IMR-90 (cell line): ENCODE measurements at regions not wholly inside any gene's neighbourhood (a gene's known extent, or its start where the extent isn't known, plus 50 kb on each side); places are given as distances from the start of the nearest gene placed in this dataset.

Source experiments
- ATAC-seq: fragments of 200-7000 bp; cut with Tn5 transposase; 2 replicates; pipeline ENCODE4 v1.9.1; 2020; ENCODE audit warnings: low read depth, mild to moderate bottlenecking, moderate library complexity
- BruUV-seq: library from RNA; stranded (reverse); fragments of 400-500 nt; replicated peaks from 2 replicates; lab custom pipeline; 2021; lab: Mats Ljungman, UMichigan
- CTCF ChIA-PET: fragments of 300-600 bp; formaldehyde crosslinking; extraction: SDS; loops from one replicate; lab custom pipeline; 2021; ENCODE audit warnings: antibody characterized with exemption; lab: Yijun Ruan, JAX
- POLR2A ChIA-PET: fragments of 300-600 bp; sonication (Branson Sonifier 250); formaldehyde crosslinking; loops from one replicate; lab custom pipeline; 2022; ENCODE audit warnings: antibody characterized with exemption; ENCODE audit not compliant: unreplicated experiment; lab: Charles Lee
- DNase-seq: peaks from one replicate; pipeline ENCODE4 v3.0.0; 2013
- H2AFZ ChIP-seq: replicated peaks from 2 replicates; pipeline ENCODE3; 2013; ENCODE audit warnings: low read length, mild to moderate bottlenecking; ENCODE audit not compliant: poor library complexity
- H2AK5ac ChIP-seq: 2 replicates; pipeline ENCODE4 v1.6.1; 2013; ENCODE audit warnings: low read depth, low read length, inconsistent platforms
- H2AK9ac ChIP-seq: replicated peaks from 2 replicates; pipeline ENCODE3; 2013; ENCODE audit warnings: mild to moderate bottlenecking, low read depth, low read length, moderate library complexity; ENCODE audit not compliant: poor library complexity
- H2BK120ac ChIP-seq: 2 replicates; pipeline ENCODE4 v1.6.1; 2013; ENCODE audit warnings: low read depth, low read length, inconsistent platforms
- H2BK15ac ChIP-seq: 3 replicates; pipeline ENCODE4 v1.6.1; 2013; ENCODE audit warnings: low read depth, low read length, inconsistent platforms
- H2BK20ac ChIP-seq: 2 replicates; pipeline ENCODE4 v1.6.1; 2013; ENCODE audit warnings: low read depth, mild to moderate bottlenecking, inconsistent platforms, low read length, moderate library complexity
- H2BK5ac ChIP-seq: 2 replicates; pipeline ENCODE4 v1.6.1; 2013; ENCODE audit warnings: mild to moderate bottlenecking, low read depth, low read length, inconsistent platforms; ENCODE audit not compliant: poor library complexity, severe bottlenecking
- H3K14ac ChIP-seq: replicated peaks from 2 replicates; pipeline ENCODE4 v1.6.1; 2013; ENCODE audit warnings: low read depth, low read length, inconsistent platforms
- H3K18ac ChIP-seq: 2 replicates; pipeline ENCODE4 v1.6.1; 2013; ENCODE audit warnings: low read depth, low read length, control low read depth
- H3K23ac ChIP-seq: 2 replicates; pipeline ENCODE4 v1.6.1; 2013; ENCODE audit warnings: low read depth, low read length, inconsistent platforms
- H3K27ac ChIP-seq: 2 replicates; pipeline ENCODE4 v1.5.1; 2013; ENCODE audit warnings: mild to moderate bottlenecking, control low read depth, low read length; ENCODE audit not compliant: insufficient read depth
- H3K27me3 ChIP-seq: 2 replicates; pipeline ENCODE4 v1.6.1; 2013; ENCODE audit warnings: low read length; ENCODE audit not compliant: control insufficient read depth, insufficient read depth
- H3K36me3 ChIP-seq: 2 replicates; pipeline ENCODE4 v1.6.1; 2013; ENCODE audit warnings: low read length, mixed read lengths; ENCODE audit not compliant: control insufficient read depth, insufficient read depth
- H3K4ac ChIP-seq: 2 replicates; pipeline ENCODE4 v1.6.1; 2013; ENCODE audit warnings: low read depth, low read length, inconsistent platforms
- H3K4me1 ChIP-seq: 2 replicates; pipeline ENCODE4 v1.6.1; 2013; ENCODE audit warnings: low read length, mixed read lengths; ENCODE audit not compliant: control insufficient read depth, insufficient read depth
- H3K4me2 ChIP-seq: 2 replicates; pipeline ENCODE4 v1.6.1; 2013; ENCODE audit warnings: low read depth, mild to moderate bottlenecking, control low read depth, low read length, moderate library complexity
- H3K4me3 ChIP-seq: 2 replicates; pipeline ENCODE4 v1.5.1; 2013; ENCODE audit warnings: low read depth, mild to moderate bottlenecking, control low read depth, low read length, moderate library complexity; ENCODE audit not compliant: insufficient read depth
- H3K56ac ChIP-seq: 2 replicates; pipeline ENCODE4 v1.6.1; 2013; ENCODE audit warnings: low read length, inconsistent platforms; ENCODE audit not compliant: insufficient read depth; ENCODE audit errors: extremely low read depth
- H3K79me1 ChIP-seq, 2 experiments: 2 replicates each; pipeline ENCODE4 v1.6.1; 2013; ENCODE audit warnings: low read length in 2 of 2, inconsistent platforms in 1 of 2, low read depth in 1 of 2
- H3K9ac ChIP-seq: 2 replicates; pipeline ENCODE4 v1.6.1; 2013; ENCODE audit warnings: low read depth, low read length, control low read depth
- H3K9me1 ChIP-seq: 2 replicates; pipeline ENCODE4 v1.6.1; 2013; ENCODE audit warnings: low read length, inconsistent platforms; ENCODE audit not compliant: insufficient read depth
- H3K9me3 ChIP-seq: 2 replicates; pipeline ENCODE4 v1.6.1; 2013; ENCODE audit warnings: low read length; ENCODE audit not compliant: control insufficient read depth, insufficient read depth
- H4K20me1 ChIP-seq: 2 replicates; pipeline ENCODE4 v1.6.1; 2013; ENCODE audit warnings: low read length, inconsistent platforms; ENCODE audit not compliant: insufficient read depth
- H4K5ac ChIP-seq: 2 replicates; pipeline ENCODE4 v1.6.1; 2013; ENCODE audit warnings: mild to moderate bottlenecking, low read depth, low read length, control low read depth
- H4K8ac ChIP-seq, 2 experiments: 2 replicates each; pipeline ENCODE4 v1.6.1; 2013; ENCODE audit warnings: low read depth in 2 of 2, low read length in 2 of 2, control low read depth in 1 of 2, inconsistent platforms in 1 of 2
- H4K91ac ChIP-seq: 2 replicates; pipeline ENCODE4 v1.6.1; 2013; ENCODE audit warnings: low read depth, low read length, inconsistent platforms; ENCODE audit not compliant: insufficient read depth
- MAFK ChIP-seq: IDR thresholded peaks from 2 replicates; pipeline ENCODE4 v1.6.1; 2012; ENCODE audit warnings: low read depth, low read length, improper control_type of control experiment
- POLR2A ChIP-seq: IDR thresholded peaks from 2 replicates; pipeline ENCODE4 v1.6.1; 2012; ENCODE audit warnings: mild to moderate bottlenecking, low read depth, low read length
- WGBS, 2 experiments: methylation state at CpG; one replicate each; pipeline versions ENCODE4 v1.1.5 to v1.1.7; 2013; ENCODE audit warnings: missing lambda C conversion rate in 2 of 2; ENCODE audit not compliant: insufficient read length in 1 of 2; ENCODE audit errors: extremely low coverage in 2 of 2; 5-methylcytosine and 5-hydroxymethylcytosine counted together
- dilution Hi-C: fragments of 300-500 bp; cut with HindIII; formaldehyde crosslinking; loops from one replicate; pipeline ENCODE4 v1.14.3; 2018; ENCODE audit warnings: low sequenced_read_pairs; ENCODE audit not compliant: unreplicated experiment
- in situ Hi-C: fragments of 300-500 bp; cut with MboI; formaldehyde crosslinking; loops from 3 replicates; pipeline ENCODE4 v1.14.3; 2019; ENCODE audit warnings: low sequenced_read_pairs, inconsistent platforms, mixed read lengths
- intact Hi-C: fragments of 100-400 bp; cut with micrococcal nuclease; formaldehyde crosslinking; loops from 2 replicates; pipeline ENCODE4 v1.10.0; 2022
- TF ChIP-seq, protein P1 (sequence below): fragments of 150-350 bp; IDR thresholded peaks from 2 replicates; pipeline ENCODE4 v1.6.1; 2016; ENCODE audit warnings: low read depth, mild to moderate bottlenecking, low read length, moderate library complexity, borderline replicate concordance
- TF ChIP-seq, protein P2 (sequence below): fragments of 150-350 bp; IDR thresholded peaks from 2 replicates; pipeline ENCODE4 v1.6.1; 2017; ENCODE audit warnings: mild to moderate bottlenecking, antibody characterized with exemption, low read length, low read depth

DNA sequence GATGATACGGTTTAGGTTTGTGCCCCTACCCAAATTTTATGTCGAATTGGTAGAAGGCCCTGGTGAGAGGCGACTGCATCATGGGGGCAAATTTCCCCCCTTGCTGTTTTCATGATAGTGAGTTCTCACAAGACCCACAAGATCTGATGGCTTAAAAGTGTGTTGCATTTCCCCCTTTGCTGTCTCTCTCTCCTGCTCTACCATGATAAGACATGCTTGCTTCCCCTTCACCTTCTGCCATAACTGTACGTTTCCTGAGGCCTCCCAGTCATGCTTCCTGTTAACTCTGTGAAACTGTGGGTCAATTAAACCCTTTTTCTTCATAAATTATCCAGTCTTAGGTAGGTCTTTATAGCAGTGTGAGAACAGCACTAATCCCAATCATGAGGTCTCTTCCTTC is 381.2 kb downstream of the RSL24D1 start:
- Histone ChIP-seq H3K9ac (no peak overlapping the region), H3K27me3 (no peaks in the 10 kb centered on the region), H3K4ac (no peak overlapping the region), H2BK20ac (no peak overlapping the region), H3K56ac (no peak overlapping the region), H2AFZ (no peak overlapping the region), H2BK120ac (no peak overlapping the region), H2AK9ac (no peak overlapping the region), H4K20me1 (no peaks in the 10 kb centered on the region), H3K18ac (no peak overlapping the region), H3K4me2 (no peak overlapping the region), H3K4me1 (no peaks in the 10 kb centered on the region), H3K27ac (no peak overlapping the region), H3K4me3 (no peak overlapping the region), H2BK5ac (no peak overlapping the region), H2BK15ac (no peak overlapping the region), H3K14ac (no peak overlapping the region), H4K91ac (no peak overlapping the region), H3K9me3 (peaks cover 14% of the 10 kb centered on the region), H4K5ac (no peak overlapping the region), H3K9me1 (no peaks in the 10 kb centered on the region), H4K8ac (no peak overlapping the region), H3K79me1 (no peaks in the 10 kb centered on the region), H3K36me3 (no peaks in the 10 kb centered on the region), H3K23ac (no peak overlapping the region), H2AK5ac (no peak overlapping the region)
- ATAC-seq = no peak
- TF ChIP-seq POLR2A (no peak), MAFK (no peak)
- TF ChIP-seq, protein P1, sequence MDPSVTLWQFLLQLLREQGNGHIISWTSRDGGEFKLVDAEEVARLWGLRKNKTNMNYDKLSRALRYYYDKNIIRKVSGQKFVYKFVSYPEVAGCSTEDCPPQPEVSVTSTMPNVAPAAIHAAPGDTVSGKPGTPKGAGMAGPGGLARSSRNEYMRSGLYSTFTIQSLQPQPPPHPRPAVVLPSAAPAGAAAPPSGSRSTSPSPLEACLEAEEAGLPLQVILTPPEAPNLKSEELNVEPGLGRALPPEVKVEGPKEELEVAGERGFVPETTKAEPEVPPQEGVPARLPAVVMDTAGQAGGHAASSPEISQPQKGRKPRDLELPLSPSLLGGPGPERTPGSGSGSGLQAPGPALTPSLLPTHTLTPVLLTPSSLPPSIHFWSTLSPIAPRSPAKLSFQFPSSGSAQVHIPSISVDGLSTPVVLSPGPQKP = no peak
- TF ChIP-seq, protein P2, sequence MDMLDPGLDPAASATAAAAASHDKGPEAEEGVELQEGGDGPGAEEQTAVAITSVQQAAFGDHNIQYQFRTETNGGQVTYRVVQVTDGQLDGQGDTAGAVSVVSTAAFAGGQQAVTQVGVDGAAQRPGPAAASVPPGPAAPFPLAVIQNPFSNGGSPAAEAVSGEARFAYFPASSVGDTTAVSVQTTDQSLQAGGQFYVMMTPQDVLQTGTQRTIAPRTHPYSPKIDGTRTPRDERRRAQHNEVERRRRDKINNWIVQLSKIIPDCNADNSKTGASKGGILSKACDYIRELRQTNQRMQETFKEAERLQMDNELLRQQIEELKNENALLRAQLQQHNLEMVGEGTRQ = no peak
- POLR2A ChIA-PET = no interaction called here
- no TSS peak for BruUV-seq
- dilution Hi-C loops (no loop called here), in situ Hi-C loops (loop anchor here (25.0 kb wide), 1 partner anchor 97 kb away; no protein-coding TSS in a partner anchor), intact Hi-C loops (no loop called here)
- DNase-seq = no peak
- CTCF ChIA-PET = no interaction called here
- no CpG with 5 or more reads among the region's 4 CpGs for WGBS, 2 experiments
